Upper lobe of left lung (tissue), 4 donors: ENCODE measurements at regions not wholly inside any gene's neighbourhood (a gene's known extent, or its start where the extent isn't known, plus 50 kb on each side); places are given as distances from the start of the nearest gene placed in this dataset.

Experiments
- CTCF ChIP-seq, 6 experiments: fragments of 450-650 bp in 4 of 6; fragments of 200-600 bp in 2 of 6; sonication (generic) in 2 of 6; IDR thresholded peaks; one replicate each; pipeline ENCODE4 v1.5.1; 2016 to 2019; ENCODE audit warnings: antibody characterized with exemption in 6 of 6
- POLR2AphosphoS5 ChIP-seq, 2 donors: sonication (generic); formaldehyde crosslinking; IDR thresholded peaks; one replicate each; pipeline ENCODE4 v1.5.1; 2017; ENCODE audit warnings: antibody characterized with exemption in 2 of 2

GRCh38 chr13:64924401-64924800, 2305.7 kb downstream of the PCDH9 start:
- TF ChIP-seq POLR2AphosphoS5 (IDR thresholded peaks at IDR 0.05) (no peak), CTCF (IDR thresholded peaks at IDR 0.05) (no peak)
